ENCODE measurements at regions not wholly inside any gene's neighbourhood (a gene's known extent, or its start where the extent isn't known, plus 50 kb on each side); places are given as distances from the start of the nearest gene placed in this dataset.
"Not testable (repeated sequence)": the region's sequence is repeated elsewhere in the genome, so short reads cannot be mapped to it uniquely, and the experiment has no call there.

DNA sequence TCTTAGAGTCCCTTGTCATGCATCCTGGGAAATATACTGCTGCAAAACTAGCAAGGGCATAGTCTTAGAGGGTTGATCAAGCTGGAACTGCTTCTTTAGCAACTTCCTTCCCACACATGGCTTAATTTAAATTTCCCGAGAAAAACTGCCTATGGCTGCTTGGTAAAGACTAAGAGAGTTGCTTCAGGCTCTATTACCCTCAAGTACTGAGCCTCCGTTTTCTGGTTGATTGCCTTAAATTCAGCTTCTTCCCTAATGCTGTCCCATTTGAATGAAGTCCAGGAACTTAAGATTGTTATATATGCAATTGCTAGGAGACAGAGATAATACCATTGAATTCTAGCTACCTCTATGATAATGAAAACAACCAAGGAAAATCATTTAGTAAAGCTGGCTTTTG lies 385.7 kb upstream of the CYLC2 start:
- Mint-ChIP-seq H3K4me1 (no peaks in the 10 kb centered on the region), H3K9me3 (no peaks in the 10 kb centered on the region), H3K27ac (no peak overlapping the region), H3K27me3 (no peaks in the 10 kb centered on the region), H3K4me3 (no peak overlapping the region), H3K36me3 (no peaks in the 10 kb centered on the region)
- no peak for ATAC-seq

GRCh38 chr9:102603198-102604195 lies 391.6 kb upstream of the CYLC2 start:
- not testable (repeated sequence) for H3K27ac Mint-ChIP-seq, H3K4me3 Mint-ChIP-seq, ATAC-seq, H3K4me1 Mint-ChIP-seq, H3K36me3 Mint-ChIP-seq, H3K27me3 Mint-ChIP-seq
- peaks cover 12% of the 10 kb centered on the region for H3K9me3 Mint-ChIP-seq

DNA sequence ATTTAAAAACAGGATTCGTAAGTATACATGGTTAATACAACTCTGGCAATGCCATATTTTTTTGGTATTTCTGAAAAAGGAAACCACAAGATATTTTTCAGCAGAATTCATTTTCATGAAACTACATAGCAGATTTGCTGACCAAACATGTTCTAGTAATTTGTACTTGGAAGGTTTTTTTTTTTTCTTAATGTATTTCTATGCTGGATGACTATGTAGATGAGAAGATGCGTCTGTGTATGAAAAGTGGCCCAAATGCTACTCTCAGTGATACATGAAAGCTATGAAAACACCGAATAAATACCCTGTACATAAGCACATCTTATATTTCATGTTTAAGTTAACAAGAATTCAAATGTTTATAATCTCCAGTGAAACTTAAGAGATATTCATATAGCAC lies 400.9 kb upstream of the CYLC2 start:
- Mint-ChIP-seq H3K27ac (no peak overlapping the region), H3K9me3 (peaks cover 11% of the 10 kb centered on the region), H3K36me3 (no peaks in the 10 kb centered on the region), H3K27me3 (no peaks in the 10 kb centered on the region), H3K4me3 (no peak overlapping the region), H3K4me1 (no peaks in the 10 kb centered on the region)
- ATAC-seq, result no peak

DNA sequence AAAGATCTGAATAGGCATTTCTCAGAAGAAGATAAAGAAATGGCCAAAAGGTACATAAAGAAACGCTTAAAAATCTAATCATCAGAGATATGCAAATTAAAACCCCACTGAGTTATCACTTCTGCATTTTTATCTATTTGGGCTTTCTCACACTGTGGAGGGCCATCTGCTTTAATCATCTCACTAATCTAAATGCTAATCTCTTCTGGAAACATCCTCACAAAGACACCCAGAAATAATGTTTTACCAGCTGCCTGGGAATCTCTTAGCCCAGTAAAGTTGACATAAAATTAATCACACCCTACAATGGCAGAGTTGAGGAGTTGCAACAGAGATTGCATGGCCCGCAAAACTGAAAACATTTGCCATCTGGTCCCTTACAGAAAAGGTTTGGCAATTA lies 407.9 kb upstream of the CYLC2 start:
- H3K27ac Mint-ChIP-seq, result no peak overlapping the region

DNA sequence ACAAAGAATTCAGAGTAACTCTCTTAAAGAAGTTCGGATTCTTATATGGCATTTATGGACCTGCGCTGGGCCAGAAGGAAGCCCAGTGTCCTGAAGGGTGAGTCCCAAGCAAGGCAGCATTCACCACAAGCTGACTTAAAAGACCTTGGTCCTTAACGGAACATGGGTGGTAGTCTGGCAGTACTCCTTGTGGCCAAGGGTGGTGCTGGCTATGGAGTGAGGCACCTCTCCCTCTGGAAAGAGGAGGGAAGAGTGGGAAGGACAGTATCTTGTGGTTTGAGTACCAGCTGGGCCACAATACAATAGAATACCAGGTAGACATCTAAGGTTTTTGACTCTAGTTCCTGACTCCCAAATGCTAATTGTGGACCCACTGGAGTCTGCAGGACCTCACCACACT lies 425.7 kb upstream of the CYLC2 start:
- Mint-ChIP-seq H3K4me1 (no peaks in the 10 kb centered on the region), H3K4me3 (no peak overlapping the region), H3K27ac (no peak overlapping the region), H3K36me3 (no peaks in the 10 kb centered on the region), H3K27me3 (no peaks in the 10 kb centered on the region), H3K9me3 (peaks cover 3% of the 10 kb centered on the region)
- ATAC-seq, result no peak

More for the DNA sequence above, 407.9 kb upstream of the CYLC2 start:
- Mint-ChIP-seq H3K36me3 (no peaks in the 10 kb centered on the region), H3K27me3 (no peaks in the 10 kb centered on the region), H3K4me3 (no peak overlapping the region), H3K4me1 (no peaks in the 10 kb centered on the region), H3K9me3 (peaks cover 10% of the 10 kb centered on the region)
- ATAC-seq, result no peak

DNA sequence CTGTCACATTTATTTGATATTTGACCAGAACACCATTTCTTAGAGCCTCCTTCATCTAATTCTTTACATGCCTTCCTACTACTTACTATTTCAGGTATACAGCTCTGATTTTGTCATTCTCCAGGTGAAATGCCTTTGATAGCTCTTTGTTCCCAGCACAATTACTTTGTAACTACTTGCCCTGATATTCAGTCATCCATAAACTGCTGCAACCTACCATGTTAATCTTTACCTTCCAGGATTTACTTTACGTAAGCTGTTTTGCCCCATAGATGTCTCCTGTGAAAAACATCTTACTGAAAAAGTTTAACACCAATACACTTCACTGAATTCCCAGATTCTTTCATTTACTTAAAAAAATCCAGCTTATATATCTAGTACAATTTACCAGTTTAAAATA lies 443.8 kb upstream of the CYLC2 start:
- Mint-ChIP-seq H3K4me1 (no peaks in the 10 kb centered on the region), H3K27ac (no peak overlapping the region), H3K4me3 (no peak overlapping the region), H3K27me3 (no peaks in the 10 kb centered on the region), H3K9me3 (peaks cover 20% of the 10 kb centered on the region), H3K36me3 (no peaks in the 10 kb centered on the region)
- no peak for ATAC-seq

DNA sequence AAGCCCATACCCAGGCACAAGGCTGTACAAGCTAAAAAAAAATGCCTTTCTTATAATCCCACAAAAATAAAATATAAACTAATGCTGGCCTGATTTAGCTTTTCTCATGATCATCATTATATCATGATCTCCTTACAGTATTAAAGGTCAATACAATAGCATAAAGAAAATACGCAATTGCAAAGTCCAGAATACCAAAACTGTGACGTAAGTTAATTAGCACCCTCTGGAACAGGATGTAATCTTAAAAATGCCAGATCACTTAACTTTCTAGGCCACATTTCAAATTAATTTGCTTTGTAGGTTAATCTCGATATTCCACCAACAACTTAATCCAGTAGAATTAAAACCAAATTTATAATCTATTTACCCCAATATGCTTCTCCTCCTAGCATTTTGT lies 444.2 kb upstream of the CYLC2 start:
- Mint-ChIP-seq H3K4me3 (no peak overlapping the region), H3K27ac (no peak overlapping the region), H3K27me3 (no peaks in the 10 kb centered on the region), H3K36me3 (no peaks in the 10 kb centered on the region), H3K4me1 (no peaks in the 10 kb centered on the region), H3K9me3 (peaks cover 20% of the 10 kb centered on the region)
- no peak for ATAC-seq

DNA sequence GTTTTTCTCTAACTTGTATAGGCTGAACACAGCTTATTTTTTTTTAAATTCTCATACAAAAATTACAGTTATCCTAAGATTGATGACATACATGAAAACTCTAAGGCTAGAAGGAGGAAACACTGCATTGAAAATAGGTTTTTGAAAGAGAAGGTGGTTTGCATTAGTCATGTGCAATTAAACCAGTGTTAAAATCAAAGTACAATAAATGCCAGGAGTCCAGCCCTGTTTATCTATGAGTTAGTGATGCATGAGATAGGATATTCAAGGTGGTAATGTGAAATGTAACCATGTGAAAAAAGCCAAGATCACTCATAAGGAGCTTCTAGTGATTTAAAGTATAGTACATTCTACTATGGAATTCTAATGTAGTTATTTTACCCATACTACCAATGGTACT lies 444.9 kb upstream of the CYLC2 start:
- H3K4me3 Mint-ChIP-seq, result no peak overlapping the region
- peaks cover 20% of the 10 kb centered on the region for H3K9me3 Mint-ChIP-seq
- no peaks in the 10 kb centered on the region for H3K4me1 Mint-ChIP-seq
- no peak overlapping the region for H3K27ac Mint-ChIP-seq
- no peaks in the 10 kb centered on the region for H3K27me3 Mint-ChIP-seq
- ATAC-seq, result no peak
- no peaks in the 10 kb centered on the region for H3K36me3 Mint-ChIP-seq

GRCh38 chr9:102534031-102534430 lies 461.1 kb upstream of the CYLC2 start:
- no peaks in the 10 kb centered on the region for H3K27me3 Mint-ChIP-seq
- no peaks in the 10 kb centered on the region for H3K36me3 Mint-ChIP-seq
- no peak overlapping the region for H3K27ac Mint-ChIP-seq
- no peak overlapping the region for H3K4me3 Mint-ChIP-seq
- no peaks in the 10 kb centered on the region for H3K9me3 Mint-ChIP-seq
- ATAC-seq, result no peak
- no peaks in the 10 kb centered on the region for H3K4me1 Mint-ChIP-seq

DNA sequence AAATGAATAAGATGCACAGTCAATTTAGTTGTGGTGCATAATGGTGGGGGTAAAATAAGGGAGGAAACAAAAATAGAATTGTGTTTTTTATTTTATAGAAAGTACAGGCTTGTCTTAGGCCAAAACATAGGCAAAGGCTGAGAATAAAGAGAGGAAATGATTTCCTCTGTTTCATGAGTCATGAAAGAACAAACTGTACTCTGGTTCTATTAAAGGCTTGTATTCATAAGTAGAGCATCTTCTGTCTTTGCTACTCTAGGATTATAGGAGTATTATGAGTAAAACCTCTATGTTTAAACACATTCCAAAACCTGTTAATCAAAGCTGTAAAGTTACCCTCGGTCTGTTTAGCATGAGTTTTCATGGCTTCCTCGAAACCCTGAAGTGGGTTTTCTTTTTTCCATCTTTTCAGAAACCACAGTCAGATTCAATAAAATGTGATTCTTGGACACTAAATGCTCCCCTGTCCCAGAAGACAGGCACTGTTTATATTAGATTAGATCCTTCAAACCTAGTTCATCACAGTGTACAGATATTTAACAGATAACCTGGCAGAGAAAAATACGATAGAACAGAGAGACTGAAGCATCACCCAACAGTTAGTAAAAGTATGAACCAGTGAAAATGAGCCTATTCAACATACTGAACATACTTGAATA lies 473.9 kb upstream of the CYLC2 start:
- ATAC-seq, result no peak
- Mint-ChIP-seq H3K9me3 (peaks cover 3% of the 10 kb centered on the region), H3K36me3 (no peaks in the 10 kb centered on the region), H3K4me1 (no peaks in the 10 kb centered on the region), H3K27ac (no peak overlapping the region), H3K4me3 (no peak overlapping the region), H3K27me3 (no peaks in the 10 kb centered on the region)

GRCh38 chr9:102519423-102519822 lies 475.7 kb upstream of the CYLC2 start:
- H3K4me3 Mint-ChIP-seq, result no peak overlapping the region

DNA sequence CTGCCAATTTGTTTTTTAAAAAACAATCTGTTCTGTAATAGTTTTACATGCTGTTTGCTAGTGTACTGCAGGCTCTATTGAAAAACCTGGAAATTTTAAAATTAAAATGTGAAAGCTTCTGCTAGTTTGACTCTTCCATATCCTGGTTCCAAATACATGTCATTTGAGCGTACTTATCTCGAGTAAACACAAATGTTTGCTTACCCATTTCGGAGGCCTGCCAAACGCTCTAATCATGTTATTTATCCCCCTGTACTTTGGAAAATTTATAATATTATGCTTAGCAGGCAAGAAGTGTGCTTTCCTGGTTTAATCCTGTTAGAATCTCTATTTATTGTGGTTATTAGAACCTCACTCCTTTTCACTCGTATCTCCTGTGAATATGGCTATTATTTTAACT lies 476.8 kb upstream of the CYLC2 start:
- H3K36me3 Mint-ChIP-seq, result no peaks in the 10 kb centered on the region
- no peak overlapping the region for H3K27ac Mint-ChIP-seq
- ATAC-seq, result no peak
- no peak overlapping the region for H3K4me3 Mint-ChIP-seq
- H3K27me3 Mint-ChIP-seq, result no peaks in the 10 kb centered on the region
- no peaks in the 10 kb centered on the region for H3K4me1 Mint-ChIP-seq
- peaks cover 3% of the 10 kb centered on the region for H3K9me3 Mint-ChIP-seq

More at GRCh38 chr9:102519423-102519822, 475.7 kb upstream of the CYLC2 start:
- Mint-ChIP-seq H3K27ac (no peak overlapping the region), H3K36me3 (no peaks in the 10 kb centered on the region), H3K4me1 (no peaks in the 10 kb centered on the region), H3K9me3 (peaks cover 3% of the 10 kb centered on the region), H3K27me3 (no peaks in the 10 kb centered on the region)
- no peak for ATAC-seq

GRCh38 chr9:102514541-102514940 lies 480.6 kb upstream of the CYLC2 start:
- no peaks in the 10 kb centered on the region for H3K27me3 Mint-ChIP-seq
- H3K9me3 Mint-ChIP-seq, result peaks cover 3% of the 10 kb centered on the region
- no peak overlapping the region for H3K4me3 Mint-ChIP-seq
- H3K36me3 Mint-ChIP-seq, result no peaks in the 10 kb centered on the region
- no peaks in the 10 kb centered on the region for H3K4me1 Mint-ChIP-seq
- no peak overlapping the region for H3K27ac Mint-ChIP-seq
- ATAC-seq, result no peak

DNA sequence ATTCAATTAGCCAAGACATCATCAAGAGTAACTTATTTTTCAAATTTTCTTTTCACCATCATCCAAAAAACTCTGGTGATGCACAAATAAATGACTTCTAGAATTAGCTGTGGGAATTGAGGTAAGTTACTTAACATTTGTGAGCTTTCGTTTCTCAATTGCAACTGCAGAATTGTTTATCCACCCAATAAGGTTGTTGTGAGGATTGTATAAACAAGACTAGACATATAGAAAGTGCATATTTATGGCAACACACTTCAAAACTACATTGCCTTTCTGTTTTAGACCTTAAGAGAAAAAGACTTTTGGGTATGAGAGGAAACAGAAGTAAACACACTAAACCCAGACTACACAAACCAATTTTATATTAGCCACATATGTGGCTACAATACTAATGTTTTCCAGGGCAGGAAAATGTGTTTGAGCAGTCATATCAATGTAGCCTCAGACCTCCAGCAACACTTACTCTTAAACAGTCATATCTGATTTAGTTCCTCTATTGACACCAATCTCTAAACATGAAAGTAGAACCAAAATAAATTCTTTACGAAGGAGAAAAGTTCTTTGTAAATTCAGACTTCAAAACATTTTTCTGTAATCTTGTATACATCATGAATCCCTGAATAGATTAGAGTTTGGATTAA lies 488.0 kb upstream of the CYLC2 start:
- Mint-ChIP-seq H3K27ac (no peak overlapping the region), H3K27me3 (no peaks in the 10 kb centered on the region), H3K36me3 (no peaks in the 10 kb centered on the region), H3K9me3 (no peaks in the 10 kb centered on the region), H3K4me3 (no peak overlapping the region), H3K4me1 (no peaks in the 10 kb centered on the region)
- no peak for ATAC-seq

DNA sequence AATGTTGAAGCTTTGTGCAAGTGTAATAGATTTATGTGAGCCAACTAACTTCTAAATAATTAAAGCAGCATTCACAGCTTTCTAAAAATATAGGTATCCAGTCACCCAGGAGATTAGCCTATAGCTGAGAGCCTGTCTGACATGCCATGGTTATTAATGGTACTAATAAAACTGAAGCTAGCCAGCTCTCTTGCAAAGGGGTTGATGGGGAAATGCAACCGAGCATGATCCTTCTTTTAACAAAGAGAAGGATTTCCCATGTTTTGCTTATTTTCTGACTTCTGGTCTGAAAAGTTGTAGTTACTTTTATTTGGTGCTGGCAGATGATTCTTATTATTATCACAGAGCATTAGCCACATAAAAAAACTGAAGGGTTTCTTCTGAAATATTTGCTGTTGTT lies 488.7 kb upstream of the CYLC2 start:
- Mint-ChIP-seq H3K36me3 (no peaks in the 10 kb centered on the region), H3K4me1 (no peaks in the 10 kb centered on the region), H3K4me3 (no peak overlapping the region), H3K9me3 (peaks cover 2% of the 10 kb centered on the region), H3K27ac (no peak overlapping the region), H3K27me3 (no peaks in the 10 kb centered on the region)
- ATAC-seq, result no peak
